ENCODE measurements at regions not wholly inside any gene's neighbourhood (a gene's known extent, or its start where the extent isn't known, plus 50 kb on each side); places are given as distances from the start of the nearest gene placed in this dataset.

- TF ChIP-seq FOXM1 (IDR thresholded peaks at IDR 0.05; ENCODE audit: borderline replicate concordance), result no peak
- TF ChIP-seq FOXK2 (IDR thresholded peaks at IDR 0.05), result no peak
- TF ChIP-seq SUZ12 (IDR thresholded peaks at IDR 0.05), result no peak
- no peak for TF ChIP-seq TARDBP (IDR thresholded peaks at IDR 0.05)
- TF ChIP-seq FOXA1 (IDR thresholded peaks at IDR 0.05), result no peak
- TF ChIP-seq ARNT (IDR thresholded peaks at IDR 0.05), result no peak
- no peak for TF ChIP-seq SP1 (IDR thresholded peaks at IDR 0.05)
- no peak for TF ChIP-seq ELF4 (IDR thresholded peaks at IDR 0.05)
- TF ChIP-seq PKNOX1 (IDR thresholded peaks at IDR 0.05), result no peak
- TF ChIP-seq NFRKB (IDR thresholded peaks at IDR 0.05), result no peak
- TF ChIP-seq HDGF (IDR thresholded peaks at IDR 0.05; ENCODE audit: borderline replicate concordance), result no peak
These were observed 86.9 kb downstream of the MPP7 start for GRCh38 chr10:28215930-28216329.

Measured in HEK293T (cell line).